Large intestine (tissue), 3 donors: ENCODE measurements at regions not wholly inside any gene's neighbourhood (a gene's known extent, or its start where the extent isn't known, plus 50 kb on each side); places are given as distances from the start of the nearest gene placed in this dataset.

Experiments used
- DNase-seq, 2 donors: peaks; one replicate each; pipeline versions ENCODE4 v3.0.0 to v3.0.0-alpha.2; 2013
- H3K27ac ChIP-seq: one replicate; pipeline ENCODE4 v1.5.1; 2013; ENCODE audit warnings: low read length
- H3K27me3 ChIP-seq: 2 replicates; pipeline ENCODE4 v1.6.1; 2013; ENCODE audit warnings: low read length; ENCODE audit not compliant: control insufficient read depth, insufficient read depth
- H3K36me3 ChIP-seq: 2 replicates; pipeline ENCODE4 v1.6.1; 2013; ENCODE audit warnings: low read length; ENCODE audit not compliant: control insufficient read depth, insufficient read depth
- H3K4me1 ChIP-seq: one replicate; pipeline ENCODE4 v1.6.1; 2013; ENCODE audit warnings: low read length; ENCODE audit not compliant: control insufficient read depth, insufficient read depth
- H3K4me3 ChIP-seq: one replicate; pipeline ENCODE4 v1.5.1; 2013; ENCODE audit warnings: low read length
- H3K9me3 ChIP-seq: one replicate; pipeline ENCODE4 v1.6.1; 2013; ENCODE audit warnings: mild to moderate bottlenecking, low read depth, low read length, moderate library complexity; ENCODE audit not compliant: control insufficient read depth
- WGBS: methylation state at CpG from one replicate; pipeline ENCODE4 v1.1.5; 2013; ENCODE audit warnings: low lambda C conversion rate; ENCODE audit not compliant: insufficient coverage; 5-methylcytosine and 5-hydroxymethylcytosine counted together

DNA sequence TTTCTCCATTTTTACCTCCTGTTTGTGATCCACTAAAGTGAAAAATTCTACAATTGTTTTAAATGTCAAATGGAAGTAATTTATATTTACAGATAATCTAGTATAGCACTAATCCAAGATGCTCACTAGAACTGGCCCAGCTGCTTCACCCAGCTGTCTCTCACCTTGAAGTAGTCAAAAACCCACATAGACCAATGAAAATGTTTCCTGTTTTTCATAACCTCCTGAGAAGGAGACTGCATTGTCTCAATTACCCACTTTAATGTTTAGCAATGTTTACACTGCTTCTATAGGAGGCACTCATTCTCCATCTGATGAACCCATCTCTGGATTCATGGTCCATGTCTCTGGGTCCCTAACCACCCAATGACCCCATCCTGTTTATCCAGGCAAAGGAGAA lies 56.1 kb upstream of the ADO start:
- H3K27ac ChIP-seq: no peak overlapping the region
- H3K4me3 ChIP-seq: no peak overlapping the region
- H3K4me1 ChIP-seq: no peaks in the 10 kb centered on the region
- H3K36me3 ChIP-seq: no peaks in the 10 kb centered on the region
- no peaks in the 10 kb centered on the region for H3K9me3 ChIP-seq
- DNase-seq: no peak
- no peaks in the 10 kb centered on the region for H3K27me3 ChIP-seq

DNA sequence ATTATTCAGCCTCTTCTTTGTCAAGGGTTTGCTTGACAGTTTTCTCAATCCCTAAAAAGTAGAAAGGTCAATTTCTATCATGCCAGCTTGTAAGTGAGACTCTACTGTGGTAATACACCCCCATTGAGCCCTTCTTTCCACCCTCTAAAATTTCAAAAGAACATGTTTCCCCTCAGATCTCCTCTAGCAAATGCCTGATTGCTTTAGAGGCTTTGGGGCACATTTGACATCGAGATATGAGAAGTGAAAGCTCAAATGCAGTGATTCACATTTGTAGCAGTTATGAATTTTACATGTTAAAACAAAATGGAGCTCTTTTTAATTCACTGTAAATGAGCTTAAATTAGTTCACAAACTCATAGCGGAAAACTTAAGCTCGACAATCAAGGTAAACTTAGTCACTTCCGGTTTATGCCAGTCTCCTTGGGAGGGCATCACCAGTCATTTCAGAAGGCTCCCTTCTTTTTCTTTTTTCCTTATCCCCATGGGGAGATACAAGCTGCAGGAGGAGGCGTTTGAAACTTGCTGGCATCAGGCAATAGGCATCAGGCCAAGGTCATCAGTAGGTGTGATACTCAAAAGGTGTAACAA lies 55.3 kb upstream of the ADO start:
- no peaks in the 10 kb centered on the region for H3K4me1 ChIP-seq
- WGBS: 100% methylated on average over 1 of the region's 5 CpGs
- H3K36me3 ChIP-seq: no peaks in the 10 kb centered on the region
- no peaks in the 10 kb centered on the region for H3K27me3 ChIP-seq
- H3K4me3 ChIP-seq: no peak overlapping the region
- no peak for DNase-seq
- no peak overlapping the region for H3K27ac ChIP-seq
- H3K9me3 ChIP-seq: no peaks in the 10 kb centered on the region
